KG1 (cell line): ENCODE measurements at regions not wholly inside any gene's neighbourhood (a gene's known extent, or its start where the extent isn't known, plus 50 kb on each side); places are given as distances from the start of the nearest gene placed in this dataset.
"Not testable (repeated sequence)": the region's sequence is repeated elsewhere in the genome, so short reads cannot be mapped to it uniquely, and the experiment has no call there.

Experiments used
- DNase-seq: peaks from one replicate; lab custom pipeline; 2025; lab: John Stamatoyannopoulos, UW

GRCh38 chr13:83117046-83117445 is 765.2 kb downstream of the SLITRK1 start:
- no peak for DNase-seq

GRCh38 chr13:83101574-83102247 is 780.6 kb downstream of the SLITRK1 start:
- not testable (repeated sequence) for DNase-seq

GRCh38 chr13:83100237-83100636 is 782.0 kb downstream of the SLITRK1 start:
- DNase-seq, result no peak

GRCh38 chr13:83088858-83089257 is 793.4 kb downstream of the SLITRK1 start:
- DNase-seq, result no peak

- no peak for DNase-seq
Observed at GRCh38 chr13:83086948-83087347, 795.3 kb downstream of the SLITRK1 start.

GRCh38 chr13:83086088-83086487 is 796.2 kb downstream of the SLITRK1 start:
- DNase-seq, result no peak

GRCh38 chr13:83085186-83085900 is 796.9 kb downstream of the SLITRK1 start:
- DNase-seq, result no peak

GRCh38 chr13:83077499-83077898 is 804.8 kb downstream of the SLITRK1 start:
- DNase-seq, result no peak

GRCh38 chr13:83073930-83074329 is 808.3 kb downstream of the SLITRK1 start:
- not testable (repeated sequence) for DNase-seq

GRCh38 chr13:83065108-83065507 is 817.2 kb downstream of the SLITRK1 start:
- no peak for DNase-seq

- no peak for DNase-seq
Observed at GRCh38 chr13:83057119-83057518, 825.2 kb downstream of the SLITRK1 start.

GRCh38 chr13:83056269-83056668 is 826.0 kb downstream of the SLITRK1 start:
- no peak for DNase-seq

GRCh38 chr13:83048419-83048818 is 833.9 kb downstream of the SLITRK1 start:
- no peak for DNase-seq

GRCh38 chr13:83024955-83025594 is 857.2 kb downstream of the SLITRK1 start:
- DNase-seq, result no peak

GRCh38 chr13:83024232-83024631 is 858.0 kb downstream of the SLITRK1 start:
- no peak for DNase-seq

GRCh38 chr13:83019986-83020385 is 862.3 kb downstream of the SLITRK1 start:
- DNase-seq, result no peak

- DNase-seq, result no peak
Observed at GRCh38 chr13:83009987-83010386, 872.3 kb downstream of the SLITRK1 start.

GRCh38 chr13:83008212-83008929 is 873.9 kb downstream of the SLITRK1 start:
- no peak for DNase-seq

- peak; percentile 13 for DNase-seq
Observed at GRCh38 chr13:83007226-83007625, 875.0 kb downstream of the SLITRK1 start.

- no peak for DNase-seq
Observed at GRCh38 chr13:83003185-83003584, 879.1 kb downstream of the SLITRK1 start.

GRCh38 chr13:82993417-82993816 is 888.9 kb downstream of the SLITRK1 start:
- DNase-seq, result no peak

- no peak for DNase-seq
Observed at GRCh38 chr13:82976499-82976898, 905.8 kb downstream of the SLITRK1 start.
